ENCODE measurements at regions not wholly inside any gene's neighbourhood (a gene's known extent, or its start where the extent isn't known, plus 50 kb on each side); places are given as distances from the start of the nearest gene placed in this dataset.

DNA sequence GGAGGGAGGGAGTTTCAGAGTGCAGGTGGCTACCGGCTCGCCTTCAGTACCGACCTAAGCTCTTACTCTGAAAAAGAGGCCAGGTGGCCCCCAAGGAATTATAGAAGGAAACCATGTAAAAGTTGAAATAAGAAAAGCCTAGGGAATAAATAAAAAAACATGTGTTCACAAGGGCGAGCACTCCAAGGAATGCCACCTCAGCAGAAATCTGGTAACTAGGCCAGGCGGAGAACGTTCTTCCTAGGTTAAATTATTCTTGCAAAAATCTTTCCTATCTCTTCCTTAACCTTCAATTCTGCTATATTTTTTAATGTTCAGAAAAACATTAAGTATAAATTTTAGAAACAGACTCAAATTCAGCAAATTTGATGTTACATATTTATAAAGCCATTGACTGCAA is 1260.3 kb upstream of the SLC10A2 start:
- TF ChIP-seq, protein P1, sequence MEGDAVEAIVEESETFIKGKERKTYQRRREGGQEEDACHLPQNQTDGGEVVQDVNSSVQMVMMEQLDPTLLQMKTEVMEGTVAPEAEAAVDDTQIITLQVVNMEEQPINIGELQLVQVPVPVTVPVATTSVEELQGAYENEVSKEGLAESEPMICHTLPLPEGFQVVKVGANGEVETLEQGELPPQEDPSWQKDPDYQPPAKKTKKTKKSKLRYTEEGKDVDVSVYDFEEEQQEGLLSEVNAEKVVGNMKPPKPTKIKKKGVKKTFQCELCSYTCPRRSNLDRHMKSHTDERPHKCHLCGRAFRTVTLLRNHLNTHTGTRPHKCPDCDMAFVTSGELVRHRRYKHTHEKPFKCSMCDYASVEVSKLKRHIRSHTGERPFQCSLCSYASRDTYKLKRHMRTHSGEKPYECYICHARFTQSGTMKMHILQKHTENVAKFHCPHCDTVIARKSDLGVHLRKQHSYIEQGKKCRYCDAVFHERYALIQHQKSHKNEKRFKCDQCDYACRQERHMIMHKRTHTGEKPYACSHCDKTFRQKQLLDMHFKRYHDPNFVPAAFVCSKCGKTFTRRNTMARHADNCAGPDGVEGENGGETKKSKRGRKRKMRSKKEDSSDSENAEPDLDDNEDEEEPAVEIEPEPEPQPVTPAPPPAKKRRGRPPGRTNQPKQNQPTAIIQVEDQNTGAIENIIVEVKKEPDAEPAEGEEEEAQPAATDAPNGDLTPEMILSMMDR (conservative IDR thresholded peaks at IDR 0.05; ENCODE audit: low read depth, low read length) = no peak
- DNase-seq (ENCODE audit: low read depth) = no peak

DNA sequence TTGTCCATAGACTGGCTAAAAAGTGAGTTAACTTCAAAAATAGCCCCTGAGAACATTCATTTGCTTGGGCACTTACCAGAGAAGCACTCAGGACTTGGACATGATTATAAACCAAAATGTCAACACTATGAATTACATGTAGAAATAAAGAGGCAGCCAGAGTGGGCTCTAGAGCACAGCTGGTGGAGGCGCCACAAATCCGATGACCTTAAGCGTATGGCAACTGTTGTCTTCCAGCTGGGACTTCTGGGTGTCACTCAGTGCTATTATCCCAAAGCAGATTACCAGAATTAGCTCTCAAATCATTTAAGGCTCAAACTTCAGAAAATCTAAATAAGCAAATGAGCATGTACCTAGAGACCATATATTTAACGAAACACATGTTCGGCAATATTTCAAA is 1255.5 kb upstream of the SLC10A2 start:
- no peak for DNase-seq (ENCODE audit: low read depth)
- TF ChIP-seq, protein P1 (conservative IDR thresholded peaks at IDR 0.05; ENCODE audit: low read depth, low read length) = no peak
- H3K4me3 ChIP-seq (ENCODE audit: low read length) = no peak overlapping the region

More for the DNA sequence above, 1260.3 kb upstream of the SLC10A2 start:
- H3K4me3 ChIP-seq (ENCODE audit: low read length) = no peak overlapping the region

DNA sequence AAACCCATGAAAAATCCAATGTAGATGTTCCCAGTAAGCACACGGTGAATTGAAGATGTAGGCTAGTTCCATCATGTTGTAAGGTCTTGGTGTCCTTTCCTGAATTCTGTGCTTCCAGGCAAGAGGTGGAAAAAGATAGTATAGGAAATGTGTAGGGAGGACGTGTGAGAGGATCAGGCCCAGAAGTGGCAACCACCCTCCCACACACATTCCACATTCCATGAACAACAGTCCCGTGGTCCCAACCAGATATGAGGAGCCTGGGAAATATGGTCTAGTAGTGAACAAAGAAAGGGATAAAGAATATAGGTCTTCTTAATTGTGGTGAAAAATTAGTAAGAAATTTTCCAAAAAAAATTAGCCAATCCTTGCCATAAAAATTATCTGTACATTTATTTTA is 1254.2 kb upstream of the SLC10A2 start:
- DNase-seq (ENCODE audit: low read depth) = no peak
- no peak overlapping the region for H3K4me3 ChIP-seq (ENCODE audit: low read length)
- TF ChIP-seq, protein P1 (conservative IDR thresholded peaks at IDR 0.05; ENCODE audit: low read depth, low read length) = no peak

DNA sequence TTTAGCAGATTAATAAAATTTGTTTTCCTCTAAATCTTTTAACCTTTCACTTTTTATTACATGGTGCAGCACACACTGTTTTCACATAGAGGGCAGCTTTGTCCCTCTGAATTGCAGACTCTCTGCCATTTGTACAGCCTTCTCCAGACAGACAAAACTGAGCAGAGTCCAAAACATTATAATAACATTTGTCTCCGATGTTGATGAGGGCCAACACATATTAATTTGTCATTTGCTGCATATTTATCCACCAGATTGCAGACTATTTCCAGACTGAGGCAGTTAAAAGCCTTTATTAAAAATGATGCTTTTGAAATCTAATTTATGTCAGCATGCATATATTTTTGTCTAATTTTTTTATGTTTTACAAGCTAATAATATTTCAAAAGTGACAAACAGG is 1251.9 kb upstream of the SLC10A2 start:
- no peak overlapping the region for H3K4me3 ChIP-seq (ENCODE audit: low read length)
- TF ChIP-seq, protein P1 (conservative IDR thresholded peaks at IDR 0.05; ENCODE audit: low read depth, low read length) = peak; percentile 64
- no peak for DNase-seq (ENCODE audit: low read depth)

- TF ChIP-seq, protein P1 (conservative IDR thresholded peaks at IDR 0.05; ENCODE audit: low read depth, low read length) = no peak
- DNase-seq (ENCODE audit: low read depth) = peak; percentile 85
Observed at GRCh38 chr13:104315606-104316005, 1249.4 kb upstream of the SLC10A2 start.

GRCh38 chr13:104314926-104315535 is 1248.8 kb upstream of the SLC10A2 start:
- H3K4me3 ChIP-seq (ENCODE audit: low read length) = no peak overlapping the region
- no peak for DNase-seq (ENCODE audit: low read depth)
- TF ChIP-seq, protein P1 (conservative IDR thresholded peaks at IDR 0.05; ENCODE audit: low read depth, low read length) = no peak

More at GRCh38 chr13:104315606-104316005, 1249.4 kb upstream of the SLC10A2 start:
- no peak overlapping the region for H3K4me3 ChIP-seq (ENCODE audit: low read length)

DNA sequence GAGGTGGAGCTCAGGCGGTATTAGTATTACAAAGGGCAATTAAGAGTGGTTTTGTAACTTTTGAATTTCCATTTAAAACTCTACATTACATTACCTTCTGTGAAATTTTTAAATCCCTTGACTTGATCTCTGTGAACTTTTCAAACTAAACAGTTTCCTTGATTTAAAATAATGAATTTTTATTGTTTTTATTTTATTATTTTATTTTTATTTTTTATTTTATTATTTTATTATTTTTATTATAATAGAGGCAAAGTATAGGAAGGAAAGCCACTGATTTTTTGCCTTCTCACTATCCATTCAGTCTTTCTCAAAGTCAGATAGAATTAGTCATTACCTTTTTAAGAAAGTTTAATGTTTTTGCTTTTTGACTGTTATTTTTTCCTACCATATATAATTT is 1248.1 kb upstream of the SLC10A2 start:
- DNase-seq (ENCODE audit: low read depth) = no peak
- no peak overlapping the region for H3K4me3 ChIP-seq (ENCODE audit: low read length)
- TF ChIP-seq, protein P1 (conservative IDR thresholded peaks at IDR 0.05; ENCODE audit: low read depth, low read length) = no peak

Data from retinal pigment epithelial cell (primary cell).